GM12878 (cell line): ENCODE measurements at regions not wholly inside any gene's neighbourhood (a gene's known extent, or its start where the extent isn't known, plus 50 kb on each side); places are given as distances from the start of the nearest gene placed in this dataset.

ENCODE experiments used
- ATAC-seq: fragments of 200-7000 bp; cut with Tn5 transposase; 3 replicates; pipeline ENCODE4 v1.9.1; 2020; ENCODE audit warnings: mild to moderate bottlenecking, moderate library complexity
- BruUV-seq: library from RNA; stranded (reverse); fragments of 400-500 nt; replicated peaks from 2 replicates; lab custom pipeline; 2021; lab: Mats Ljungman, UMichigan
- CTCF ChIA-PET: fragments of 300-600 bp; sonication (Branson Sonifier 250); formaldehyde crosslinking; extraction: SDS; loops from one replicate; lab custom pipeline; 2021; ENCODE audit warnings: inconsistent platforms; lab: Yijun Ruan, JAX
- POLR2A ChIA-PET: fragments of 350-600 bp; formaldehyde crosslinking; extraction: SDS; loops from one replicate; lab custom pipeline; 2021; ENCODE audit warnings: inconsistent platforms; lab: Charles Lee
- RAD21 ChIA-PET: fragments of 300-600 bp; sonication (Branson Sonifier 250); formaldehyde crosslinking; loops from one replicate; lab custom pipeline; 2023; ENCODE audit warnings: antibody characterized with exemption; ENCODE audit not compliant: unreplicated experiment; lab: Charles Lee
- SMC1A ChIA-PET: fragments of 300-600 bp; sonication (Branson Sonifier 250); formaldehyde crosslinking; loops from one replicate; lab custom pipeline; 2023; ENCODE audit not compliant: unreplicated experiment, uncharacterized antibody; lab: Charles Lee
- DNase-seq: peaks from one replicate; pipeline ENCODE4 v3.0.0-alpha.2; 2011; ENCODE audit warnings: low read depth, low spot score
- FAIRE-seq: peaks from 3 replicates; lab custom pipeline; 2011; peaks lifted over from hg19 to GRCh38; lab: Jason Lieb, UNC
- H2AFZ ChIP-seq: 2 replicates; pipeline ENCODE4 v1.6.0; 2011; ENCODE audit warnings: low read depth, low read length, control low read depth; ENCODE audit not compliant: control insufficient read depth
- H3K27ac ChIP-seq: 2 replicates; pipeline ENCODE4 v1.5.1; 2011; ENCODE audit warnings: control low read depth; ENCODE audit not compliant: control insufficient read depth, insufficient read depth
- H3K27me3 ChIP-seq, 2 experiments: replicated peaks in 1 of 2; 2 replicates each; pipeline versions ENCODE4 v1.6.0 to v1.6.1; 2011; ENCODE audit warnings: low read length in 1 of 2; ENCODE audit not compliant: control insufficient read depth in 2 of 2, insufficient read depth in 2 of 2
- H3K36me3 ChIP-seq, 2 experiments: 2 replicates each; pipeline ENCODE4 v1.5.1; 2011; ENCODE audit warnings: low read length in 1 of 2; ENCODE audit not compliant: control insufficient read depth in 2 of 2, insufficient read depth in 2 of 2
- H3K4me1 ChIP-seq: 2 replicates; pipeline ENCODE4 v1.6.1; 2011; ENCODE audit warnings: mild to moderate bottlenecking, low read length, moderate library complexity, mixed read lengths; ENCODE audit not compliant: control insufficient read depth, insufficient read depth
- H3K4me2 ChIP-seq: 2 replicates; pipeline ENCODE4 v1.6.0; 2011; ENCODE audit warnings: control low read depth; ENCODE audit not compliant: control insufficient read depth, insufficient read depth
- H3K4me3 ChIP-seq: fragments of 200-600 bp; sonication (generic); 2 replicates; pipeline ENCODE4 v1.5.1; 2016
- H3K79me2 ChIP-seq: 2 replicates; pipeline ENCODE4 v1.6.0; 2011; ENCODE audit warnings: low read length; ENCODE audit not compliant: control insufficient read depth, insufficient read depth
- H3K9ac ChIP-seq: 2 replicates; pipeline ENCODE4 v1.8.0; 2011; ENCODE audit warnings: low read length, control low read depth, mixed read lengths; ENCODE audit not compliant: control insufficient read depth, insufficient read depth
- H3K9me3 ChIP-seq: replicated peaks from 3 replicates; pipeline ENCODE4 v1.5.1; 2011; ENCODE audit warnings: mild to moderate bottlenecking, low read length; ENCODE audit not compliant: control insufficient read depth, insufficient read depth
- H4K20me1 ChIP-seq: 2 replicates; pipeline ENCODE4 v1.6.0; 2011; ENCODE audit not compliant: control insufficient read depth, insufficient read depth
- BCL11A ChIP-seq: IDR thresholded peaks from 2 replicates; pipeline ENCODE4 v1.6.1; 2011; ENCODE audit warnings: low read depth, low read length
- BCLAF1 ChIP-seq: fragments of 450-650 bp; IDR thresholded peaks from 2 replicates; pipeline ENCODE4 v1.6.1; 2017; ENCODE audit warnings: antibody characterized with exemption, mild to moderate bottlenecking, moderate library complexity
- CHD1 ChIP-seq: IDR thresholded peaks from 2 replicates; pipeline ENCODE4 v1.6.1; 2012; ENCODE audit warnings: low read depth, low read length, improper control_type of control experiment
- E2F4 ChIP-seq: IDR thresholded peaks from 2 replicates; pipeline ENCODE4 v1.6.1; 2012; ENCODE audit warnings: low read depth, low read length, improper control_type of control experiment
- IKZF1 ChIP-seq: fragments of 450-650 bp; conservative IDR thresholded peaks from 2 replicates; pipeline ENCODE4 v1.6.1; 2017; ENCODE audit warnings: antibody characterized with exemption, mild to moderate bottlenecking
- NFIC ChIP-seq: IDR thresholded peaks from 2 replicates; pipeline ENCODE4 v1.6.1; 2012; ENCODE audit warnings: low read depth, mild to moderate bottlenecking, inconsistent platforms, low read length, moderate library complexity
- NFYB ChIP-seq: IDR thresholded peaks from 2 replicates; pipeline ENCODE4 v1.6.1; 2011; ENCODE audit warnings: low read depth, mild to moderate bottlenecking, low read length, improper control_type of control experiment, moderate library complexity; ENCODE audit not compliant: insufficient read depth
- NR2C2 ChIP-seq: IDR thresholded peaks from 2 replicates; pipeline ENCODE4 v1.6.1; 2011; ENCODE audit warnings: borderline replicate concordance, low read depth; ENCODE audit not compliant: control insufficient read depth, insufficient read length
- SKIL ChIP-seq: fragments of 450-650 bp; IDR thresholded peaks from 2 replicates; pipeline ENCODE4 v1.6.1; 2017; ENCODE audit warnings: mild to moderate bottlenecking, low read depth, inconsistent platforms; ENCODE audit not compliant: poor library complexity, severe bottlenecking
- SMC3 ChIP-seq: IDR thresholded peaks from 2 replicates; pipeline ENCODE4 v1.6.1; 2011; ENCODE audit warnings: low read length, improper control_type of control experiment, borderline replicate concordance
- WRNIP1 ChIP-seq: IDR thresholded peaks from 2 replicates; pipeline ENCODE4 v1.6.1; 2011; ENCODE audit warnings: low read depth, low read length, improper control_type of control experiment, borderline replicate concordance
- ZSCAN29 ChIP-seq: fragments of 450-650 bp; IDR thresholded peaks from 2 replicates; pipeline ENCODE4 v1.6.1; 2017; ENCODE audit warnings: mild to moderate bottlenecking, moderate library complexity
- in situ Hi-C: fragments of 300-500 bp; cut with MboI; formaldehyde crosslinking; loops from 9 replicates; pipeline ENCODE4 v1.14.3; 2018; ENCODE audit warnings: mixed read lengths
- intact Hi-C: fragments of 100-400 bp; cut with micrococcal nuclease; formaldehyde crosslinking; loops from one replicate; pipeline ENCODE4 v1.14.2; 2022; ENCODE audit not compliant: unreplicated experiment
- TF ChIP-seq, protein P1 (sequence below): IDR thresholded peaks from 2 replicates; pipeline ENCODE4 v1.6.1; 2012; ENCODE audit warnings: low read depth, low read length, improper control_type of control experiment

DNA sequence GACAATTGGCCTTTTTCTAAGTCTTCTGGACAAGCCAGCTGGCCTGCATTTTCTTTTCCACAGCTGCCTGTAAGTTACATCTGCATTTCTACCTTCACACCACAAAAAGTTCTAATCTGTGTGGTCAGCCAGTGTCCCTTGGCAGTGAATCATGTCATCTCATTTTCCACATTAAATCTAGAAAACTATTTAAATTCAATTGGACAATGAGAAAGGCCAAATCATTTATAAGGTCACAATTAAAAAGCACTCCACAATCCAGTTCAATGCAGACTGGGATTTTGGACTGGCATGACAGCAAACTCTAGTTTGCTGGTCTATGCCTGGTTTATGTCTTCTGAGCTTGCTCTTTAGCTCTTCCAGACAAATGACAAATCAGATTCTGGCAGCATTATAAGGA lies 494.2 kb upstream of the SPHKAP start:
- ChIA-PET CTCF (no interaction called here), POLR2A (interaction anchor here (0.5 kb wide), 1 partner anchor 738 kb away, joined by 3 read pairs; no protein-coding TSS in a partner anchor), SMC1A (no interaction called here), RAD21 (interaction anchor here (0.5 kb wide), 1 partner anchor 26 kb away, joined by 6 read pairs; no protein-coding TSS in a partner anchor)
- no peaks in the 10 kb centered on the region for H4K20me1 ChIP-seq
- H3K27me3 ChIP-seq, result no peaks in the 10 kb centered on the region
- no peak for DNase-seq
- in situ Hi-C loops (no loop called here), intact Hi-C loops (no loop called here)
- no peaks in the 10 kb centered on the region for H3K79me2 ChIP-seq
- H3K9ac ChIP-seq, result no peak overlapping the region
- no peak for FAIRE-seq
- H3K9me3 ChIP-seq, result no peaks in the 10 kb centered on the region
- no TSS peak for BruUV-seq
- no peak overlapping the region for H3K4me2 ChIP-seq
- TF ChIP-seq NFYB (no peak), BCLAF1 (no peak), NFIC (no peak), E2F4 (no peak), SMC3 (no peak), NR2C2 (no peak), CHD1 (no peak), IKZF1 (no peak), BCL11A (no peak), ZSCAN29 (no peak), SKIL (no peak), WRNIP1 (no peak)
- TF ChIP-seq, protein P1, sequence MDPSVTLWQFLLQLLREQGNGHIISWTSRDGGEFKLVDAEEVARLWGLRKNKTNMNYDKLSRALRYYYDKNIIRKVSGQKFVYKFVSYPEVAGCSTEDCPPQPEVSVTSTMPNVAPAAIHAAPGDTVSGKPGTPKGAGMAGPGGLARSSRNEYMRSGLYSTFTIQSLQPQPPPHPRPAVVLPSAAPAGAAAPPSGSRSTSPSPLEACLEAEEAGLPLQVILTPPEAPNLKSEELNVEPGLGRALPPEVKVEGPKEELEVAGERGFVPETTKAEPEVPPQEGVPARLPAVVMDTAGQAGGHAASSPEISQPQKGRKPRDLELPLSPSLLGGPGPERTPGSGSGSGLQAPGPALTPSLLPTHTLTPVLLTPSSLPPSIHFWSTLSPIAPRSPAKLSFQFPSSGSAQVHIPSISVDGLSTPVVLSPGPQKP, result no peak
- TF ChIP-seq, all 136 proteins: peak for 0
- no peak overlapping the region for H3K27ac ChIP-seq
- no peak for ATAC-seq
- no peak overlapping the region for H2AFZ ChIP-seq
- H3K4me1 ChIP-seq, result no peaks in the 10 kb centered on the region
- no peaks in the 10 kb centered on the region for H3K36me3 ChIP-seq
- no peak overlapping the region for H3K4me3 ChIP-seq
